ENCODE measurements at regions not wholly inside any gene's neighbourhood (a gene's known extent, or its start where the extent isn't known, plus 50 kb on each side); places are given as distances from the start of the nearest gene placed in this dataset.

DNA sequence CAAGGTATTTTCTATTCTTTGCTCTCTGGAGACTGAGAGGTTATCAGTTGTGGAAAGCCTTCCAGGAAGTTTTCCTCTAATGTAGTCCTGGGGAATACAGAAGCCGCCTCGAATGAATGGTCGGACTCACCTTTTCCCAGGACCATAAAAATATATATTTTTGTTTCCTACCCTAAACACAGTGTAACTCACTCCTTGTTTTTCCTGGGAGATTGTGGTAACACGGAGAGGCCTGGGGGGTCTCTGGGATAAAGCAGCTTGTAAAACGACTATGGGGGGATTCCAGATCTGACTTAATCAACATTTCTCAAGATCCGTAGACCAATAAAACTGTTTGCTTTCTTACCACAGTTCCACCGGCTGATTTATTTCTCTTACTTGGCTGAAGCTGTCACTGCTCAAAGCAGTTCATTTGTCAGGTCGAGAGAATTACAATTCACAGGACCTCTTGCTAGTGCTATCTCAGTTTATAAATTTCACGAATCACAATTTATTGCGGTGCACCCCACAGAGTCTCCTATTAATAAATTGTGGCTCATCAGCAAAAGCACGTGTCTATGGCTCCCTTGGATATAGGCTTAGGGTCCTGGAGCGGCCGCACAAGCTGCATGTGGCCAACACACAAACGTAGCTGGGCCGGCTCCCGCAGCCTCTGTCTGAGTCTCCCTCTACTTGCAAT, 176.3 kb upstream of the BMPER start (continued):
- no peak for TF ChIP-seq LRRFIP1 (CRISPR knock-in tag; conservative IDR thresholded peaks at IDR 0.05)
- no peak for TF ChIP-seq ZNF34 (CRISPR knock-in tag; IDR thresholded peaks at IDR 0.05; ENCODE audit: borderline replicate concordance)

GRCh38 chr7:33729726-33730125, 175.6 kb upstream of the BMPER start:
- Histone ChIP-seq H3K36me3 (replicated peaks in 1 of 2; ENCODE audit: control insufficient read depth in 1 of 2, insufficient read depth in 2 of 2, low read length in 2 of 2) (no peaks in the 10 kb centered on the region), H3K79me2 (ENCODE audit: insufficient read depth, low read length) (no peaks in the 10 kb centered on the region), H2AFZ (ENCODE audit: low read length) (no peak overlapping the region), H4K20me1 (ENCODE audit: insufficient read depth, low read length) (no peaks in the 10 kb centered on the region), H3K4me2 (ENCODE audit: low read depth, low read length) (no peak overlapping the region), H3K27me3 (ENCODE audit: control insufficient read depth in 1 of 2, insufficient read depth in 2 of 2, low read length in 2 of 2) (no peaks in the 10 kb centered on the region), H3K4me1 (ENCODE audit: insufficient read depth, low read length) (peaks cover 34% of the 10 kb centered on the region), H3K4me3 (replicated peaks in 1 of 3; ENCODE audit: insufficient read depth in 1 of 3, low read depth in 2 of 3, low read length in 3 of 3) (no peak overlapping the region), H3K9me3 (ENCODE audit: low read length) (no peaks in the 10 kb centered on the region), H3K27ac (ENCODE audit: extremely low read length, insufficient read depth, low read length) (no peak overlapping the region), H3K9ac (ENCODE audit: insufficient read depth, low read depth, low read length) (no peak overlapping the region)
- no peak for ATAC-seq
- FAIRE-seq: no peak
- in situ Hi-C loops (cut with HindIII; ENCODE audit: extremely low pct_ligation_motif_present, low pct_unique_long_range_greater_than_20kb): no loop called here
- WGBS (ENCODE audit: low lambda C conversion rate): 56% methylated on average over 3 of the region's 3 CpGs
- intact Hi-C loops (cut with micrococcal nuclease; ENCODE audit: unreplicated experiment): no loop called here
- DNase-seq (ENCODE audit: low spot score): no peak
- ChIA-PET POLR2A (no interaction called here), CTCF (ENCODE audit: low intra/inter-chr PET ratio, low total read pairs) (no interaction called here)
- BruUV-seq (replicated peaks): no TSS peak
- TF ChIP-seq SATB2 (CRISPR knock-in tag; IDR thresholded peaks at IDR 0.05) (no peak), ZNF292 (CRISPR knock-in tag; IDR thresholded peaks at IDR 0.05; ENCODE audit: borderline replicate concordance, low read depth) (no peak), YEATS4 (CRISPR knock-in tag; IDR thresholded peaks at IDR 0.05; ENCODE audit: borderline replicate concordance) (no peak), NFE2 (CRISPR knock-in tag; IDR thresholded peaks at IDR 0.05) (no peak), ZNF282 (IDR thresholded peaks at IDR 0.05; ENCODE audit: partially characterized antibody) (no peak), FOXA1 (IDR thresholded peaks at IDR 0.05) (no peak), FOXA1 (CRISPR knock-in tag; IDR thresholded peaks at IDR 0.05) (no peak), ZNF816 (CRISPR knock-in tag; IDR thresholded peaks at IDR 0.05; ENCODE audit: borderline replicate concordance) (no peak), ZFYVE20 (CRISPR knock-in tag; IDR thresholded peaks at IDR 0.05; ENCODE audit: borderline replicate concordance, low read depth) (no peak), ARNT (IDR thresholded peaks at IDR 0.05) (no peak)
- TF ChIP-seq, protein P1, sequence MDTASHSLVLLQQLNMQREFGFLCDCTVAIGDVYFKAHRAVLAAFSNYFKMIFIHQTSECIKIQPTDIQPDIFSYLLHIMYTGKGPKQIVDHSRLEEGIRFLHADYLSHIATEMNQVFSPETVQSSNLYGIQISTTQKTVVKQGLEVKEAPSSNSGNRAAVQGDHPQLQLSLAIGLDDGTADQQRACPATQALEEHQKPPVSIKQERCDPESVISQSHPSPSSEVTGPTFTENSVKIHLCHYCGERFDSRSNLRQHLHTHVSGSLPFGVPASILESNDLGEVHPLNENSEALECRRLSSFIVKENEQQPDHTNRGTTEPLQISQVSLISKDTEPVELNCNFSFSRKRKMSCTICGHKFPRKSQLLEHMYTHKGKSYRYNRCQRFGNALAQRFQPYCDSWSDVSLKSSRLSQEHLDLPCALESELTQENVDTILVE (CRISPR knock-in tag; IDR thresholded peaks at IDR 0.05): no peak
- TF ChIP-seq, protein P2, sequence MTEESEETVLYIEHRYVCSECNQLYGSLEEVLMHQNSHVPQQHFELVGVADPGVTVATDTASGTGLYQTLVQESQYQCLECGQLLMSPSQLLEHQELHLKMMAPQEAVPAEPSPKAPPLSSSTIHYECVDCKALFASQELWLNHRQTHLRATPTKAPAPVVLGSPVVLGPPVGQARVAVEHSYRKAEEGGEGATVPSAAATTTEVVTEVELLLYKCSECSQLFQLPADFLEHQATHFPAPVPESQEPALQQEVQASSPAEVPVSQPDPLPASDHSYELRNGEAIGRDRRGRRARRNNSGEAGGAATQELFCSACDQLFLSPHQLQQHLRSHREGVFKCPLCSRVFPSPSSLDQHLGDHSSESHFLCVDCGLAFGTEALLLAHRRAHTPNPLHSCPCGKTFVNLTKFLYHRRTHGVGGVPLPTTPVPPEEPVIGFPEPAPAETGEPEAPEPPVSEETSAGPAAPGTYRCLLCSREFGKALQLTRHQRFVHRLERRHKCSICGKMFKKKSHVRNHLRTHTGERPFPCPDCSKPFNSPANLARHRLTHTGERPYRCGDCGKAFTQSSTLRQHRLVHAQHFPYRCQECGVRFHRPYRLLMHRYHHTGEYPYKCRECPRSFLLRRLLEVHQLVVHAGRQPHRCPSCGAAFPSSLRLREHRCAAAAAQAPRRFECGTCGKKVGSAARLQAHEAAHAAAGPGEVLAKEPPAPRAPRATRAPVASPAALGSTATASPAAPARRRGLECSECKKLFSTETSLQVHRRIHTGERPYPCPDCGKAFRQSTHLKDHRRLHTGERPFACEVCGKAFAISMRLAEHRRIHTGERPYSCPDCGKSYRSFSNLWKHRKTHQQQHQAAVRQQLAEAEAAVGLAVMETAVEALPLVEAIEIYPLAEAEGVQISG (CRISPR knock-in tag; IDR thresholded peaks at IDR 0.05): no peak
- TF ChIP-seq, protein P3, sequence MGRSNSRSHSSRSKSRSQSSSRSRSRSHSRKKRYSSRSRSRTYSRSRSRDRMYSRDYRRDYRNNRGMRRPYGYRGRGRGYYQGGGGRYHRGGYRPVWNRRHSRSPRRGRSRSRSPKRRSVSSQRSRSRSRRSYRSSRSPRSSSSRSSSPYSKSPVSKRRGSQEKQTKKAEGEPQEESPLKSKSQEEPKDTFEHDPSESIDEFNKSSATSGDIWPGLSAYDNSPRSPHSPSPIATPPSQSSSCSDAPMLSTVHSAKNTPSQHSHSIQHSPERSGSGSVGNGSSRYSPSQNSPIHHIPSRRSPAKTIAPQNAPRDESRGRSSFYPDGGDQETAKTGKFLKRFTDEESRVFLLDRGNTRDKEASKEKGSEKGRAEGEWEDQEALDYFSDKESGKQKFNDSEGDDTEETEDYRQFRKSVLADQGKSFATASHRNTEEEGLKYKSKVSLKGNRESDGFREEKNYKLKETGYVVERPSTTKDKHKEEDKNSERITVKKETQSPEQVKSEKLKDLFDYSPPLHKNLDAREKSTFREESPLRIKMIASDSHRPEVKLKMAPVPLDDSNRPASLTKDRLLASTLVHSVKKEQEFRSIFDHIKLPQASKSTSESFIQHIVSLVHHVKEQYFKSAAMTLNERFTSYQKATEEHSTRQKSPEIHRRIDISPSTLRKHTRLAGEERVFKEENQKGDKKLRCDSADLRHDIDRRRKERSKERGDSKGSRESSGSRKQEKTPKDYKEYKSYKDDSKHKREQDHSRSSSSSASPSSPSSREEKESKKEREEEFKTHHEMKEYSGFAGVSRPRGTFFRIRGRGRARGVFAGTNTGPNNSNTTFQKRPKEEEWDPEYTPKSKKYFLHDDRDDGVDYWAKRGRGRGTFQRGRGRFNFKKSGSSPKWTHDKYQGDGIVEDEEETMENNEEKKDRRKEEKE (IDR thresholded peaks at IDR 0.05): no peak

Measured in HepG2 (cell line).